Stimulated activated CD4-positive, alpha-beta T cell treated with anti-CD3 and anti-CD28 coated beads, TNF-alpha, amount 100 ng/mL, for 1 hour (primary cell): ENCODE measurements at regions not wholly inside any gene's neighbourhood (a gene's known extent, or its start where the extent isn't known, plus 50 kb on each side); places are given as distances from the start of the nearest gene placed in this dataset.

ENCODE experiments used
- DNase-seq, 3 donors: peaks; one replicate each; pipeline ENCODE4 v3.0.0-alpha.2; 2020; ENCODE audit warnings: low read depth in 3 of 3, low spot score in 1 of 3

DNA sequence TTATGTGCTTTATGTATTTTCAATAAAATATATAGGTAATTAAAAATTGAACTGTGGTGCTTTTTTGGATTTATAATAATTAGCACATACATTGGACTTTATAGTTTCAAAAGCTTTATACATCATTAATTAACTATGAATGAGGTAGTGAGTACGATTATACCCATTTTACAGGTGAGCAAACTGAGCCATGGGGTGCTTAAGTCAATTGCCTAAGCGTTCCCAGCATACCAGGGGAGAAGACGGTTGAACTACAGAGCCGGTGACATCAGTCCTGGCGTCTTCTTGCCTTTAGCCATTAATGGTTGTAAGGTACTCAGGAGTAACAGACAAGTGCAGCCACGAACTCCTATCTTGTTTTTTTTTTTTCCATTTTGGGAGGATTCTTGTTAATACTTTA lies 172.8 kb downstream of the GATA3 start:
- no peak for DNase-seq

DNA sequence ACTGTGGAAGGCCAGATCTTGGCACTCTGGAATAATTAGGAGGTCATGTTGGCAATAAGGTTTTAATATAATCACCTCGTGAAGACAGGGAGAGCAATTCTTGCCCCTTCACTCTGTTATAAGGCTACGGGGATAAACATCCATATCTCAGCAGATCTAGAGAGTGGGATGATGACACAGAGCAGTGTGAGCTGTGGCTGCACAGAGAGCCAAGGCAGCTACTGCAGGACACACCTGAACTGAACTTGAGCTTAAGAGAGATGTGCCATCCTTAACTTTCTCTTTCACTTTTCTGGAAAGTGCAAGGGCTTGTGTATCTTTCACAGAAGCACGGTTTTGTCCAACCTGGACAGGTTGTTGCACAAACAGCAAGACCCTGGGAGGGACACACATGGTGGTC lies 174.7 kb downstream of the GATA3 start:
- DNase-seq: no peak

DNA sequence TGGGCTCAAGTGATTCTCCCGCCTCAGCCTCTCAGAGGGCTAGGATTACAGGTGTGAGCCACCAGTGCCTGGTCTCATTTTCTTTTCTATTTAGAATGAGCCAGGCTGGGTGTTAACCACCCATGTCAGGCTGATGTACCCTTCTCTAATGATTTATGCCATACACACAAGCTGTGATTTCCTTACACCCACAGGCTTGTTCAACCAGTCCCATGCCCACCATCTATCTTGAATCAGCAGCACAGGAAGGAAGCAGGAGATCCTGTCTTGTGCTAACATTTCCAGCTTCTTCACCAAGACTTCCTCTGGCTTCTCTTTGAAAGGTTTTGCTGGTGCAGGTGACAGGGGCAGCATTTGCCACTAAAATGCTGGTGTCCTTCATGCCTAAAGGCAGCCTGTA lies 176.4 kb downstream of the GATA3 start:
- no peak for DNase-seq

DNA sequence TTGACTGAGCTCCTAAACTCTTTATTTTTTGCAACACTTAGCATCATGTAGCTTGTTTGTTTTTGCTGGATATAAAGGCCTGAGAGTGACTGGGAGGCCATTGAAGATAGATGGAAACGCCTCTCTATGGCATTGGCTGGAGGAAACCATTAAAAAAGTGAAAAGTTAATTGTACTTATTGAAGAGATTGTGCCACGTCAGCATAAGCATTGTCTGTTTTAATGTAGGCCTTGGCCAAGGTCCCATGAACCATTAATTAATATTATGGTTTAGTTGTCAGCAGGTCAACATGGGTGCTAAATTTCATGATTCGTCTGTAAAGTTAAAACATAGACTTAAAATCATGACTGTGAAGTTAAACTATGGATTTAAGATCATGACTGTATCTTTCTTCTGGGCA lies 178.6 kb downstream of the GATA3 start:
- DNase-seq: no peak

DNA sequence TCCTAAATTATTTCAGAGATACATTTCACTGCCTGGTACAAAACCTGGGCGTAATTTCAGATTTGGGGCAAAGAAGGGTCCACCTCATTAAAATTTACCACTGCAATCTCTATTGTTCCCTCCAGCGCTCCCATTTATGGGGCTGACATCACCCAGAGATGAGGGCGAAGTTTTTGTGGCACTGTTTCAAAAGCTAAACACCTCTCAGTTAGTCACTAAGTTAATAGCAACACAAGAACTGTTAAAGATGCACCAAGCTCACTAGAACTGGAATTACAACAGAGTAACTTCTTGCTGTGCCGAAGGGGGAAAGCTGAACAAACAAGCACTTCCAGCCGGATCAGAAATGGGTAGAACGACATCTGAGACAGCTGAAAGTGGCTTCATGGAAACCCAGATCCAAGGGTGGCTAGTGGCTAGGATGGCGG lies 179.4 kb downstream of the GATA3 start:
- DNase-seq: no peak

DNA sequence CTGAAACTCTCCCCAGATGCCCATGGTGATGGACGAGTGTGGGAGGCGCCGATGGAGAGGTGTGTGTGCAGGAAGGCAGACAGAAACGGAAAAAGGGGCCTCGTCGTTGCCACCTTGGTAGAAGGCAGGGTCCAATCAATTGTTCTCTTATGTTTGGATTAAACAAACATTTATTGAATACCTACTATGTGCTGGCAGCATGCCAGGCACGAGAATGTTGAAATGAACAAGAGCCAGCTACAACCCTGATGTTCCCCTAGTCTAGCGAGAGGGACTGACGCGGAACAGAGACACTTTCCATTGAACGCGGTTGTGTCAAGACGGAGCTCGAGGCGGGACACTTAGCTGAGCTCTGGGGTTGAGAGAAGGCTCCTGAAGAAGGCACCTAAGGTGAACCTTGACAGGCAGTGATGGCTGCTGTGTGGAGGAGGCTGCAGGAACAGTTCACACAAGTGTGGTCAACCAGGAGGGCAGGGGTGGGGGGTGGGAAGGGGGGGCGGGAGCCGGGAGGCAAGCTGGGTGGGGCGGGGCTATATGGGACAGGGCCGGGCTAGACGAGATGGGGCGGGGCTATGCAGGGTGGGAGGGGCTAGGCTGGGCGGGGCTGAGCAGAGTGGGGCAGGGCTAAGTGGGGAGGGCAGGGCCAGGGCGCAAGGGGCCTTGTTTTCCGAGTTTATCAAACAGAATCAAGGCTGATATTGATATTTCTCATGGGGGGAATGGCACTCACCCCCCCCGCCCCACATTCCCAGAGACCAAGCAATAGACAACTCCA lies 181.0 kb downstream of the GATA3 start:
- DNase-seq: no peak

DNA sequence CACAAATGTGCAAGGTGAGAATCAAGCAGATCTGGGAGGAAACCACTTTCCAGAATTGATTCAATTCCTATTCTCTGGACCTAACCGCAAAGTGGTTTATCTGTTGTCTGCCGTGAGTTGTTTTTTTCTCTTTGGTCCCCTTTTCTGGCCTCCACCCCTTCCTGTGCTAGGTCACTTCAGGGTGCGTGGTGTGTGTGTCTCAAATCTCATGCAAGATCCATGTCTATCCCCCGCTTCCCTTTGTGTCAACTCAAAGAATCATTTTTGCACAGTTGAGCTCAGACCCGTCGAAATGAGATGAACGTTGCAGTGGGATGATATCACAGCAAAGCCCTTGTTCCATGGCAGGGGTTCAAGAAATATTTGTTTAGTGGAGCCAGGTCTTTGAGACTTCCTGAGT lies 184.5 kb downstream of the GATA3 start:
- no peak for DNase-seq

DNA sequence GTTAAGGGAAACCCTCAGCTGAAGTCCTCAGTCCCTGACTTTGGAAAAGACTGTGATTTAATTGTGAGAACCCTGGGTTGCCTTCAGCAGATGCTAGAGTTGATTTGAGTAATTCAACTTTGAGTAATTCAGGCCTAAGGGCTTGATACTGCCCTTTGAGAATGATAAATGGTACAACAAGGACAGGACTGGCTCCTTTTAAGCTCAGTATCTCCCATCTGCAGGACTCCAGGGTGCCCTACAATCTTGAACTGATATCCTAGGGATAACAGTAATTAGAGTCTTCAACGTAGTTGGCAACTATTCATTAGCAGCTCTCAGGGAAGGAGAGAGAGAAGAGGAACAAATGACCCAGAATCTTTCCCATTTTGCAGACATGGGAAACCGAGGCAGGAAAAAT lies 186.4 kb downstream of the GATA3 start:
- DNase-seq: no peak

DNA sequence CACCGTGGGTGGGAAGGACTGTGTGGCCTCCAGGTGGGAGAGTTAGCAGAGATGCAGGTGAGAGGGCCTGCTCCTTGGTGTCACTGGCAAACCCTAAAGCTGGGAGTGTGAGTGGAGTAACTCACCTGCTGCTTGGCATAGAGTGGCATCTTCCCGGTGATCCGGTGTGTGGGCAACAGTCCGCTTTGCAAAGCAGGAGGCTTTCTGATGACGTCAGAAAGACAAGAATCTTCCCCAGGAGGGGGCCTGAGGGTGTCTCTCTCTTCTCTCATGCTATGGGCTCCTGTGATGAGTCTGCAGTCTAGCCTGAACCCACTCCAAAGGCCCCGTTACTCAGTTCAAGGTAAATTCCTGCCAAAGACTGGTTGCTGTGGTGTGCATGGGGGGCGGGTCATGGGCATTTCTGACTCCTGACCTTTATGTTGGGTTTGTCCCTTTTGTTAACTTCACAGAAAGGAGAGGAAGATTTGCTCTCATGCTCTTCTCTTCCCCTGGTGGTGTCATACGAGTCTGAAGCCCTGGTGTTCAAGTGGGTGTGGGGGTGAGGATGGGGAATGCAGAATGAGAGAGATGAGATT lies 187.9 kb downstream of the GATA3 start:
- DNase-seq: no peak

DNA sequence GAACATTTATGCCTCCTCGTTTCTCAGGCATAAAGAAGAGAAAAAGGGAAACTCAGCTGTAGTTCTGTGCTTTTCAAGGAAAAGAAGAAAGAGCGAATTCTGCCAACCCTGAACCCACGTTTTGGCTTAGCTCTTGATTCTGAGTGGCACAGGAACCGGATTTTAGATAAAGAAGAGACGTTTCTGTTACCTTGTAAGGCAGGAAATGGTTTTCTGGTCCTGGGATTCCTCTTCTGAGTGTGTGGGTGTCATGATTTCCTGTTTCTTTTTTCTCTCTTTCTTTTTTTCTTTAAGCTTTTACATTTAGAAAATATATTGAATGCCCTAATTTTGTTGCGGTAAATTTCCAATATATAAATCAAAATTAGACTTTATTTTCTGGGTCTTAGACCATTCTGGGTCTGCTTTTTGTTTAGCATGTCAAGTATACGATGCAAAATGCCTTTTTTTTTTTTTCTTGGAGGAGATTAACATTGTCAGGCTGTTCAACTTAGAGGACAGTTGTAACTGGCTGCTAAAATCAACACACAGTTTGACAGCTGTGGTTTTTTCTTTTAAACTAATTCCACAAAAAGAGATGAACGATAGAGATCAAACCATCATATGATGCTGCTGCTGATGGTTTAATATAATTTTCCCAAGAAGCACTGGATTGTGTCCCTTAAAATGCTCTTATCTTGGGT lies 190.8 kb downstream of the GATA3 start:
- no peak for DNase-seq

DNA sequence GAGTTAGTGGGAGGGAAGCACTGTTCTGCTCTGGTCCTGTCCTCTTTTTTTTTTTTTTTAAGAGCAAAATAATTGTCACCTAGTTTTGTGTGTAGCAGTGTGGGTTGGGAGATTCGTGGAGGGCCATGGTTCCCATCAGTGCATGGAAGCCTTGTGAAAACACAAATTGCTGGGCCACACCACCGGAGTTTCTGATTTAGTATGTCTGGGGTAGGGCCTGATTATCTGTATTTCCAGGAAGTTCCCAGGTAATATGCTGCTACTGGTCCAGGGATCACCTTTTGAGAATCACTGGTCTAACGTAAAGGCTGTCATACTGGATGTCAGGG lies 191.3 kb downstream of the GATA3 start:
- no peak for DNase-seq

DNA sequence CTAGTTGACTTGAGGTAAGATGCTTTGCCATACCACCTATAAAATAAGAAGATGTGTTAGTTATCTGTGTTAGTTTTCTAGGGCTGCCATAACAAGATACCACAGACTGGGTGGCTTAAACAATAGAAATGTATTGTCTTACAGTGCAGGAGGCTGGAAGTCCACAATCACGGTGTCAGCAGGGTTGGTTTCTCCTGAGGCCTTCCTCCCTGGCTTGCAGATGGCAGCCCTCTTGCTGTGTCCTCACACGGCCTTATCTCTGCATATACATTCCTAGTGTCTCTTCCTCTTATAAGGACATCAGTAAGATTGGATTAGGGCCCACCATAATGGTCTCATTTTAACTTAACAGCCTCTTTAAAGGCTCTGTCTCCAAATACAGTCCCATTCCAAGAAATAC lies 192.1 kb downstream of the GATA3 start:
- DNase-seq: no peak

DNA sequence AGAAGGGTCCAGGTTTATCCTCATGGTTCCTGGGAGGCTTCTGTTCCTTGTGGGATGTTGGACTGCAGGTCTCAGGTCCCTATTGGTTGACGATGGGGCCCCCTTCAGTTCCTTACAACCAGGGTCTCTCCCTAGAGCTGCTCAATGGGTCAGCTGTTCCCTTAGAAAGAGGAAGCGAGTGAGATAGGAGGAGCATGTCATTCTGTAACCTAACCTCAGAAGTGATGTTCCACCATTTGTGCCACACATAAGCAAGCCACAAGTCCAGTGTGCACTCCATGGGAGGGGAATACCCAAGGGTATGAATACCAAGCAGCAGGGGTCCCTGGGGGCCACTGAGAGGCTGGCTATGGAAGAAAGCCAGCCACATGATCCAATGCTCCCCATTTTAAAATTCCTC lies 192.7 kb downstream of the GATA3 start:
- DNase-seq: no peak

DNA sequence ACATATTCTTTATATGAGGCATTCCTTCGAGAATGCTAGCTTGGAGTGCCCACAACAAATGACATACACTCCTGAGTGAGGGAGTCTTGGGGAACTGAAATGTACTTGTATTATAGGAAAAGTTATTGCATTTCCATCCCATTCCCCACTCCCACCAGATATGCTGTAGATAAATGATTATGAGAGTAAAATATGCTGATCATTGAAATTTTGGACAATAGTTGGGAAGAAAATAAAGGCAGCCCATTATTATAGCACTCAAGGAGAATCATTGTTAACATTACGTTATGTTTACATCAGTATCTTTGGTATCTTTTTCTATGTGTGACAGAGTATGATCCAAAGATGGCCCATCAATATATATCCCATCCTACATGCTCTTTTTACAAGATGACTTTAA lies 194.4 kb downstream of the GATA3 start:
- DNase-seq: no peak

DNA sequence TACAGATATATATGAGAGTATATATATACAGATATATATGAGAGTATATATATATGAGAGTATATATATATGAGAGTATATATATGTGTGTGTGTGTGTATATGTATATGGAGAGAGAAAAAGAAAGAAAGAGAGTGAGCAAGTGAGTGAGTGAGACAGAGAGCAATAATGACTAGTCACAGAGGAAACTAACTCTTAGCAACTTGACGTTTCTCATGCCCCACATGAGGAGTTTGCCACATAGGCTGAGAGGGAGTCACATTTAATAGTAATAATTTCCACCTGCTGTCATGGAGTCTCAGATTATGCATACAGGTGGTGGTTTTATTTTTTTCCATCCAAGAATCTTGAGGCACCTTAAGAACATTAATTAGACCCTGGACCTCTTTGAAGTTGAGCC lies 199.9 kb downstream of the GATA3 start:
- no peak for DNase-seq

DNA sequence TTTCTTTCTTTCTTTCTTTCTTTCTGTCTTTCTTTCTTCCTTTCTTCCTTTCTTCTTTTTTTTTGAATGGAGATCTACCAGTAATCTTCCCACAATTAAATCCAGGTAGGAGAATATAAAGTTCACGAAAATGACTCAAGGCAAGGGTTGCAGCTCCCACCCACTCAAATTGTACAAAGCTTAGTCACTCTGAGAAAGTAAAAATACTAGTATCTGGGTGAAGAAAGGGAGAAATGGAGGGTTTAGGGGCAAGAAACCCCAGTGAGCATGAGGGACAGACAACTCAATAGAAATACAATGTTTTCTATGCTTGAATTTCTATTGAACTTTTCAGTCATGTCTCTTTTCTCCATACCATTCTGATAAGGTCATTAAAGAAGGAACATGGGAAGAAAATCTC lies 200.8 kb downstream of the GATA3 start:
- DNase-seq: no peak

DNA sequence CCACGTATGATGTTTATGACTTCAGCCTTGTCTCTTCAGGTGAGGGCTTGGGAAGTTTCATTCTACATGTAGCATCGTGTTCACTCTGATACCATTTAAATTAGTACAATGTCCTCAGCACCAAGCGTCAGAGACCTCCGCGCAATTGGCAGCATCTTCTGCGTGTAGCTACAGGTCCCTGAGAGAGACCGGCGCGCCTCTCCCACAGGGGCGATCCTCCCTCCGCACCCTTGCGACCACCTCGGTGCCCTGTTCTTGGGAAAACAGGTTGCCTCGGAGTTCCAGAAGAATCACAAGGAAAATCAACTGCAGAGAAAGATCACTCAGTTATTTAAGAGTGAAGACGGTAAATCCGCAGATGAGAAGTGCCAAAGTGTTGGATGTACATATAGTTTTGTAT lies 206.2 kb downstream of the GATA3 start:
- no peak for DNase-seq

DNA sequence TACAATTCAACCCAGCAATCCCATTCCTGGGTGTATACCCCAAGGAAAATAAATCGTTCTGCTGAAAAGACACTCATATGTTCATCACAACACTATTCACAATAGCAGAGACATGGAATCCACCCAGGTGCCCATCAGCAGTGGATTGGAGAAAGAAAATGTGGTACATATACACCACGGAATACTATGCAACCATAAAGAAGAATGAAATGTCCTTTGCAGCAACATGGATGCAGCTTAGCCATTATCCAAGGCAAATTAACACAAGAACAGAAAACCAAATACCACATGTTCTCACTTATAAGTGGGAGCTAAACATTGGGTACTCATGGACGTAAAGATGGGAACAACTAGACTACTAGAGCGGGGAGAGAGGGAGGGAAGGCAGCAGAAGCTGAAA lies 207.8 kb downstream of the GATA3 start:
- no peak for DNase-seq

DNA sequence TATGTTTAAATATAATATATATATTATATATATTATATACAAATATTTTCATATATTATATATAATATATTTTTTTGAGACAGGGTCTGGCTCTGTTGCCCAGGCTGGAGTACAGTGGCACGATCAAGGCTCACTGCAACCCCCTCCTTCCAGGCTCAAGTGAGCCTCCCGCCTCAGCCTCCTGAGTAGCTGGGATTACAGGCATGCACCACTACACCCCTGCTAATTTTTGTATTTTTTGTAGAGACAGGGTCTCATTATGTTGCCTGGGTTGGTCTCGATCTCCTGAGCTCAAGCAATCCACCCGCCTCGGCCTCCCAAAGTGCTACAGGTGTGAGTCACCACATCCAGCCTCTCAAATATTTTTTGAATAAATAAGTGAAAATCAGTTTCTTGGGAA lies 215.5 kb downstream of the GATA3 start:
- DNase-seq: no peak

DNA sequence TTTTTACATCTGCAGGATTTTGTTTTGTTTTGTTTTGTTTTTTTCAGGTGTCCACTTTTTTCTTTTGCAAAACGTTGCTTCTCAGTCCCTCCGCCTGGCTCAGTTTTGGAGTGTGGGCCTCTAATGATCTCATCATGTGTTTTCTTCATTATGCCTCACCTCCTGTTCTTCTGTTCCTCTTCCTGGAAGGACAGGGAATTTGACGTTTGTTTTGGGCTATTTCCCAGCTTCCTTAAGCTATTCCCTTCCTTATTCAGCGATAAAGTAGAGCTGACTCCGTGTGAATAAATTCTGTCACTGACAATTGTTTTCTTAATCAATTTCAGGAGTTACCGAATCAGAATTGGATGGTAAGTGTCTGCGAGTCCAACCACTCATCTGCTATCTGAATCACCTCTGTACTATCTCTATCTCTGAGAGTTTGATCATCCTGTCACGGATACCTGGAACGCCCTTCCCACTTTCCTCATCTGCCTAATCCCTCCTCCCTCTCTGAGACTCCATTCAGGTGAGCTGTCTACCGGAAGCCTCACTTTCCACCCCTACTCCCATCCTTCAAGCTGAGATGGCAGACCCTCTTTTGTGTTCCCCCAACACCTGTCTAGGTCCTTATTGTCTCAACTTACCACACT lies 218.4 kb downstream of the GATA3 start:
- no peak for DNase-seq

DNA sequence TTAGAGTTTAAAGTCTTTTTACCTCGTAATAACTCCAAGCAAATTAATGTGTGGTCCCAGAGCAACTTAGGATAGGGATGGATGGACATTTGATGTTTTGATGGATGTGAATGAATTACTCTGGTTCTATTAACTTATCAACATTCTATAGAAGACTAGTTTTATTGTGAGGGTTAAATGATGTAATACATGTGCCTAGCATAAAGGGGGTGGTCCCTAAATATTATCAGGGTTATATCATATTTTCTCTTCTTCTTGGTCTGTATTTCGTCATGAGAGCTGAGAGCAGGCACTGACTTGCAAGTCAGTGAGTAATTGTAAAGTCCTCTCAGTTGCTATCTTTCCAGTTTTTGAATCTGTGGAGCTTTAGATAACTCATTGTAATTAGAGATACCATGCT lies 219.3 kb downstream of the GATA3 start:
- no peak for DNase-seq

DNA sequence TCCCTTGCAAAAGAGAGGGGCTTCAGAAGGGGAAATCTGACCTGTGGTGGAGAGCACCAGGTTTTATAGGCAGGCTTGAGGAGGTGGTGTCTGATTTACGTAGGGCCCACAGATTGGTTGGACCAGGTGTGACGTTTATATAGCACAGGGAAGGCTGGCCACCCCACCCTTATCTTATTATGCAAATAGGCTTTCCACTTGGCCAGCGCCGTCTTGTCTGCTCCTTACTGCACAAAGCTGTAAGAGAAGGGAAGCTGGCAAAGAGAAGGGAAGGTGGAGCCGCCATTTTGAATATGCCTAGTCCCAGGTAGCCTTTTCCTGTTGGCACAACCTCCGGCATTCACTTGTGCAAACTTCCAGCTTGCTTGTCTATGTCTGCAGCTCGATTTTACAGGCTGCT lies 221.4 kb downstream of the GATA3 start:
- no peak for DNase-seq
